Lower leg skin (tissue), 4 donors: ENCODE measurements at regions not wholly inside any gene's neighbourhood (a gene's known extent, or its start where the extent isn't known, plus 50 kb on each side); places are given as distances from the start of the nearest gene placed in this dataset.

ENCODE experiments used
- DNase-seq, 2 donors: peaks; one replicate each; pipeline ENCODE4 v3.0.0-alpha.2; 2019; ENCODE audit warnings: low spot score in 2 of 2
- H3K4me3 ChIP-seq: fragments of 200-600 bp; sonication (generic); 2 replicates; pipeline ENCODE4 v1.5.1; 2017; ENCODE audit warnings: mild to moderate bottlenecking, low read depth; ENCODE audit not compliant: poor library complexity, severe bottlenecking
- CTCF ChIP-seq, 3 donors: fragments of 450-650 bp; IDR thresholded peaks; one replicate each; pipeline ENCODE4 v1.5.1; 2016; ENCODE audit warnings: antibody characterized with exemption in 3 of 3, mild to moderate bottlenecking in 3 of 3, moderate library complexity in 2 of 3
- POLR2A ChIP-seq, 2 donors: fragments of 450-650 bp; IDR thresholded peaks; one replicate each; pipeline ENCODE4 v1.6.1; 2016 to 2017; ENCODE audit warnings: antibody characterized with exemption in 2 of 2, mild to moderate bottlenecking in 1 of 2, moderate library complexity in 1 of 2
- WGBS, 2 donors: methylation state at CpG; one replicate each; pipeline ENCODE4 v1.1.5; 2018; 5-methylcytosine and 5-hydroxymethylcytosine counted together
- intact Hi-C: fragments of 100-400 bp; cut with DNase I; formaldehyde crosslinking; loops from one replicate; pipeline ENCODE4 v1.15.0; 2023; ENCODE audit warnings: low total_unique reads

- WGBS, 2 donors: 89% methylated on average over 5 of the region's 5 CpGs
- H3K4me3 ChIP-seq: no peak overlapping the region
- TF ChIP-seq POLR2A (IDR thresholded peaks at IDR 0.05): no peak
- TF ChIP-seq CTCF (IDR thresholded peaks at IDR 0.05): no peak
- DNase-seq: no peak
- intact Hi-C loops: no loop called here
Observed at GRCh38 chr5:12716664-12717063, 812.4 kb upstream of the CTNND2 start.

- no peak for TF ChIP-seq POLR2A (IDR thresholded peaks at IDR 0.05)
- no peak for TF ChIP-seq CTCF (IDR thresholded peaks at IDR 0.05)
- intact Hi-C loops: no loop called here
- no peak for DNase-seq
- H3K4me3 ChIP-seq: no peak overlapping the region
Observed at GRCh38 chr5:12707560-12707959, 803.3 kb upstream of the CTNND2 start.

GRCh38 chr5:12704955-12705354 lies 800.7 kb upstream of the CTNND2 start:
- TF ChIP-seq POLR2A (IDR thresholded peaks at IDR 0.05) (no peak), CTCF (IDR thresholded peaks at IDR 0.05) (no peak)
- no peak overlapping the region for H3K4me3 ChIP-seq
- no peak for DNase-seq
- 61 to 67% methylated on average over 2 of the region's 2 CpGs for WGBS, 2 donors
- intact Hi-C loops: no loop called here

- DNase-seq: no peak
- TF ChIP-seq CTCF (IDR thresholded peaks at IDR 0.05) (no peak), POLR2A (IDR thresholded peaks at IDR 0.05) (no peak)
- 81 to 85% methylated on average over 1 of the region's 1 CpG for WGBS, 2 donors
- H3K4me3 ChIP-seq: no peak overlapping the region
- intact Hi-C loops: no loop called here
Observed at GRCh38 chr5:12703254-12703653, 799.0 kb upstream of the CTNND2 start.

- DNase-seq: no peak
- H3K4me3 ChIP-seq: no peak overlapping the region
- no peak for TF ChIP-seq CTCF (IDR thresholded peaks at IDR 0.05)
- no peak for TF ChIP-seq POLR2A (IDR thresholded peaks at IDR 0.05)
- intact Hi-C loops: no loop called here
- 84 to 100% methylated on average over 1 of the region's 1 CpG for WGBS, 2 donors
Observed at GRCh38 chr5:12695651-12696050, 791.4 kb upstream of the CTNND2 start.

- intact Hi-C loops: no loop called here
- no peak for DNase-seq
- no peak overlapping the region for H3K4me3 ChIP-seq
- TF ChIP-seq POLR2A (IDR thresholded peaks at IDR 0.05) (no peak), CTCF (IDR thresholded peaks at IDR 0.05) (no peak)
- WGBS, 2 donors: 56 to 57% methylated on average over 9 of the region's 9 CpGs
Observed at GRCh38 chr5:12691330-12691729, 787.1 kb upstream of the CTNND2 start.
